ENCODE measurements at regions not wholly inside any gene's neighbourhood (a gene's known extent, or its start where the extent isn't known, plus 50 kb on each side); places are given as distances from the start of the nearest gene placed in this dataset. TPM values are rescaled to one million over a fixed set of nuclear protein-coding genes. Genes with fewer than 3 reads are reported as not detected.
"Not testable (repeated sequence)": the region's sequence is repeated elsewhere in the genome, so short reads cannot be mapped to it uniquely, and the experiment has no call there.

DNA sequence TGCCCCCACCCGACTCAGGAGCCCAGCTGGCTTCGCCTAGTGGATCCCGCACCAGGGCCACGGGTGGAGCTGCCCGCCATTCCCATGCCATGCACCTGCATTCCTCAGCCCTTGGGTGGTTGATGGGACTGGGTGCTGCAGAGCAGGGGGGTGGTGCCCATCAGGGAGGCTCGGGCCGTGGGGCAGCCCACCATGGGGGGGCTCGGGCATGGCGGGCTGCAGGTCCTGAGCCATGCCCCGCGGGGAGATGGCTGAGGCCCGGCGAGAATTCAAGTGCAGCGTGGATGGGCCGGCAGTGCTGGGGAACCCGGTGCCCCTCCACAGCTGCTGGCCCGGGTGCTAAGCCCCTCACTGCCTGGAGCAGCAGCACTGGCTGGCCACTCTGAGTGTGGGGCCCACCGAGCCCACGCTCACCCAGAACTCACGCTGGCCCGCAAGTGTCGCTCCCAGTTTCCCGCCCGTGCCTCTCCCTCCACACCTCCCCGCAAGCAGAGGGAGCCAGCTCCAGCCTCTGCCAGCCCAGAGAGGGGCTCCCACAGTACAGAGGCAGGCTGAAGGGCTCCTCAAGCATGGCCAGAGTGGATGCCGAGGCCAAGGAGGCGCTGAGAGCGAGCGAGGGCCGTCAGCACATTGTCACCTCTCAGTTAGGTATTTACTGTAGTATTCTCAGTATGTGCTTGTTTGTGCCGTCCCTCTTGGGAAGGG lies 920.4 kb downstream of the PCDH11X start:
- DNase-seq (ENCODE audit: low spot score); H2AFZ ChIP-seq; H3K27ac ChIP-seq; H3K36me3 ChIP-seq (replicated peaks; ENCODE audit: insufficient read depth, low read depth); H3K4me2 ChIP-seq; H3K9me2 ChIP-seq (replicated peaks; ENCODE audit: insufficient read depth); H4K20me1 ChIP-seq (ENCODE audit: insufficient read depth, poor library complexity, severe bottlenecking); H3K4me3 ChIP-seq; H3K79me2 ChIP-seq; H3K9me3 ChIP-seq (ENCODE audit: low read depth); H3K4me1 ChIP-seq (ENCODE audit: insufficient read depth); H3K27me3 ChIP-seq: not testable (repeated sequence)
- 92% methylated on average over 20 of the region's 31 CpGs for WGBS (ENCODE audit: low lambda C conversion rate, missing lambda C conversion rate)

DNA sequence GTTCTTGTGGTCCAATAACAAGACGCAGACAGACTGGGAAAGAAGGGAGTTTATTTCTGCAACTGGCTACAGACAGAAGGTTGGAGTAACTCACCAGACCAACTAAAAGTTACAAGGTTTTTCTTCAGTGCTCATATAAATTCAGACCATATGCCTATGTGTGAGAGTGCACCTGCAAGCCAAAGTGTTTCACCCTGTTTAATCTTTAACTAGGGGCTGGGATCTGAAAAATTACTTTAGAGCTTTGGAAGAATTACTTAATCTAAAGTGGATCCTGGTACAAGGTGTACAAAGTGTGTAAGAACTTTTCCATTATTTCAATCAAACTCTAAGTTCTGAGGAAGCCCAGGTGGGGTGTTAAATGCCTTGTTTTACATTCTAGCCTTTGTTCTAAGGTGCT lies 930.6 kb downstream of the PCDH11X start:
- not testable (repeated sequence) for H3K27me3 ChIP-seq; H3K36me3 ChIP-seq (replicated peaks; ENCODE audit: insufficient read depth, low read depth); H3K79me2 ChIP-seq; H4K20me1 ChIP-seq (ENCODE audit: insufficient read depth, poor library complexity, severe bottlenecking); H3K9me3 ChIP-seq (ENCODE audit: low read depth); H3K9me2 ChIP-seq (replicated peaks; ENCODE audit: insufficient read depth); H3K4me2 ChIP-seq; H2AFZ ChIP-seq; H3K4me1 ChIP-seq (ENCODE audit: insufficient read depth); H3K4me3 ChIP-seq; DNase-seq (ENCODE audit: low spot score)
- peak overlapping the region; percentile 40 for H3K27ac ChIP-seq
- WGBS (ENCODE audit: low lambda C conversion rate, missing lambda C conversion rate): 83% methylated on average over 1 of the region's 1 CpG

Small RNAs in the stretch of these regions (small RNA-seq; reads per million reads assigned to genes)
- not detected for gene SNX3P1X
